ENCODE measurements at regions not wholly inside any gene's neighbourhood (a gene's known extent, or its start where the extent isn't known, plus 50 kb on each side); places are given as distances from the start of the nearest gene placed in this dataset.
"Not testable (repeated sequence)": the region's sequence is repeated elsewhere in the genome, so short reads cannot be mapped to it uniquely, and the experiment has no call there.

GRCh38 chr15:77944002-77944867, 133.3 kb downstream of the TBC1D2B start:
- TF ChIP-seq CTCF (conservative IDR thresholded peaks at IDR 0.05; ENCODE audit: low read length), result no peak
- DNase-seq (ENCODE audit: low read depth), result peak; percentile 77

GRCh38 chr15:77942611-77943211, 134.8 kb downstream of the TBC1D2B start:
- H3K4me3 ChIP-seq (ENCODE audit: low read length), result no peak overlapping the region
- no peak for TF ChIP-seq CTCF (conservative IDR thresholded peaks at IDR 0.05; ENCODE audit: low read length)
- no peak for DNase-seq (ENCODE audit: low read depth)

More at GRCh38 chr15:77944002-77944867, 133.3 kb downstream of the TBC1D2B start:
- H3K4me3 ChIP-seq (ENCODE audit: low read length), result peak overlapping the region; percentile 53

GRCh38 chr15:77941090-77941827, 136.3 kb downstream of the TBC1D2B start:
- not testable (repeated sequence) for H3K4me3 ChIP-seq (ENCODE audit: low read length)

GRCh38 chr15:77940381-77940947, 137.0 kb downstream of the TBC1D2B start:
- TF ChIP-seq CTCF (conservative IDR thresholded peaks at IDR 0.05; ENCODE audit: low read length), result no peak
- no peak for DNase-seq (ENCODE audit: low read depth)
- no peak overlapping the region for H3K4me3 ChIP-seq (ENCODE audit: low read length)

More at GRCh38 chr15:77941090-77941827, 136.3 kb downstream of the TBC1D2B start:
- DNase-seq (ENCODE audit: low read depth), result not testable (repeated sequence)

GRCh38 chr15:77939851-77940250, 137.7 kb downstream of the TBC1D2B start:
- no peak for DNase-seq (ENCODE audit: low read depth)
- H3K4me3 ChIP-seq (ENCODE audit: low read length), result no peak overlapping the region
- TF ChIP-seq CTCF (conservative IDR thresholded peaks at IDR 0.05; ENCODE audit: low read length), result no peak

- DNase-seq (ENCODE audit: low read depth), result peak; percentile 3
- not testable (repeated sequence) for H3K4me3 ChIP-seq (ENCODE audit: low read length)
Observed at GRCh38 chr15:77939026-77939425, 138.5 kb downstream of the TBC1D2B start.

- H3K4me3 ChIP-seq (ENCODE audit: low read length); DNase-seq (ENCODE audit: low read depth): not testable (repeated sequence)
Observed at GRCh38 chr15:77938546-77938945, 139.0 kb downstream of the TBC1D2B start.

- not testable (repeated sequence) for H3K4me3 ChIP-seq (ENCODE audit: low read length); DNase-seq (ENCODE audit: low read depth)
Observed at GRCh38 chr15:77936567-77936966, 140.9 kb downstream of the TBC1D2B start.

GRCh38 chr15:77934516-77934915, 143.0 kb downstream of the TBC1D2B start:
- not testable (repeated sequence) for DNase-seq (ENCODE audit: low read depth); H3K4me3 ChIP-seq (ENCODE audit: low read length)

- not testable (repeated sequence) for H3K4me3 ChIP-seq (ENCODE audit: low read length); DNase-seq (ENCODE audit: low read depth)
Observed at GRCh38 chr15:77930907-77931306, 146.6 kb downstream of the TBC1D2B start.

GRCh38 chr15:77930490-77930889, 147.0 kb downstream of the TBC1D2B start:
- not testable (repeated sequence) for H3K4me3 ChIP-seq (ENCODE audit: low read length); DNase-seq (ENCODE audit: low read depth)

- DNase-seq (ENCODE audit: low read depth); H3K4me3 ChIP-seq (ENCODE audit: low read length): not testable (repeated sequence)
Observed at GRCh38 chr15:77926789-77927188, 150.7 kb downstream of the TBC1D2B start.

GRCh38 chr15:77926296-77926695, 151.2 kb downstream of the TBC1D2B start:
- not testable (repeated sequence) for DNase-seq (ENCODE audit: low read depth); H3K4me3 ChIP-seq (ENCODE audit: low read length)

- H3K4me3 ChIP-seq (ENCODE audit: low read length); DNase-seq (ENCODE audit: low read depth): not testable (repeated sequence)
Observed at GRCh38 chr15:77925101-77925500, 152.4 kb downstream of the TBC1D2B start.
